IMR-90 (cell line): ENCODE measurements at regions not wholly inside any gene's neighbourhood (a gene's known extent, or its start where the extent isn't known, plus 50 kb on each side); places are given as distances from the start of the nearest gene placed in this dataset.
"Not testable (repeated sequence)": the region's sequence is repeated elsewhere in the genome, so short reads cannot be mapped to it uniquely, and the experiment has no call there.

Experiments used
- CEBPB ChIP-seq: IDR thresholded peaks from 2 replicates; pipeline ENCODE4 v1.6.1; 2012; ENCODE audit warnings: low read depth, low read length, improper control_type of control experiment
- CTCF ChIP-seq: conservative IDR thresholded peaks from 2 replicates; pipeline ENCODE4 v1.5.1; 2012; ENCODE audit warnings: mild to moderate bottlenecking, low read depth, low read length, improper control_type of control experiment
- ELK1 ChIP-seq: fragments of 150-350 bp; IDR thresholded peaks from 2 replicates; pipeline ENCODE4 v1.6.1; 2016; ENCODE audit warnings: low read depth, mild to moderate bottlenecking, low read length, moderate library complexity, borderline replicate concordance
- MAFK ChIP-seq: IDR thresholded peaks from 2 replicates; pipeline ENCODE4 v1.6.1; 2012; ENCODE audit warnings: low read depth, low read length, improper control_type of control experiment
- MXI1 ChIP-seq: IDR thresholded peaks from 2 replicates; pipeline ENCODE4 v1.6.1; 2012; ENCODE audit warnings: low read depth, mild to moderate bottlenecking, low read length, moderate library complexity, borderline replicate concordance
- NFE2L2 ChIP-seq: fragments of 150-350 bp; IDR thresholded peaks from 2 replicates; pipeline ENCODE4 v1.6.1; 2016; ENCODE audit warnings: low read depth, mild to moderate bottlenecking, low read length
- POLR2A ChIP-seq: IDR thresholded peaks from 2 replicates; pipeline ENCODE4 v1.6.1; 2012; ENCODE audit warnings: mild to moderate bottlenecking, low read depth, low read length
- RAD21 ChIP-seq: IDR thresholded peaks from 2 replicates; pipeline ENCODE4 v1.6.1; 2012; ENCODE audit warnings: low read length, improper control_type of control experiment
- RCOR1 ChIP-seq: IDR thresholded peaks from 2 replicates; pipeline ENCODE4 v1.6.1; 2012; ENCODE audit warnings: mild to moderate bottlenecking, low read length, improper control_type of control experiment; ENCODE audit not compliant: insufficient replicate concordance
- RFX5 ChIP-seq: IDR thresholded peaks from 2 replicates; pipeline ENCODE4 v1.8.0; 2012; ENCODE audit warnings: low read depth, mild to moderate bottlenecking, low read length, moderate library complexity
- SMC3 ChIP-seq: fragments of 150-350 bp; IDR thresholded peaks from 2 replicates; pipeline ENCODE4 v1.6.1; 2016; ENCODE audit warnings: low read depth, mild to moderate bottlenecking, antibody characterized with exemption, low read length, moderate library complexity
- USF2 ChIP-seq: fragments of 150-350 bp; IDR thresholded peaks from 2 replicates; pipeline ENCODE4 v1.6.1; 2017; ENCODE audit warnings: mild to moderate bottlenecking, antibody characterized with exemption, low read length, low read depth

DNA sequence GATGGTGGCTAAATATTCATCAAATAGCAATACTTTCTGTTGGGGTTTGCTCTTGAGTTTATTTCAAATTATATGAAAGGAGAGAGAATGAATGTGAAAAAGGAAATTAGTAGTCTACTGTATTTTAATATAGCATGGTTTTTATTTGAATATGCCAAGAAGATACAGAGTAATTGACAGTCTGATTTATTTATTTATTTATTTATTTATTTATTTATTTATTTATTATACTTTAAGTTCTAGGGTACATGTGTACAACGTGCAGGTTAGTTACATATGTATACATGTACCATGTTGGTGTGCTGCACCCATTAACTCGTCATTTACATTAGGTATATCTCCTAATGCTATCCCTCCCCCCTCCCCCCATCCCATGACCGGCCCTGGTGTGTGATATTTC lies 224.2 kb upstream of the ELAVL2 start:
- TF ChIP-seq CTCF, RFX5, ELK1, MAFK, SMC3, NFE2L2, POLR2A, RAD21, USF2, MXI1, RCOR1, CEBPB: not testable (repeated sequence)
